Cardiac muscle cell (in vitro differentiated cells and primary cell): ENCODE measurements at regions not wholly inside any gene's neighbourhood (a gene's known extent, or its start where the extent isn't known, plus 50 kb on each side); places are given as distances from the start of the nearest gene placed in this dataset.
A peak's percentile ranks its signal among the peaks of the same experiment; 100 is the strongest.

ENCODE experiments used
- DNase-seq, 2 donors: peaks; one replicate each; pipeline versions ENCODE4 v3.0.0 to v3.0.0-alpha.2; 2010 to 2017; ENCODE audit warnings: low read depth in 1 of 2, low spot score in 1 of 2
- H3K27ac ChIP-seq: fragments of 200-600 bp; sonication (generic); 2 replicates; pipeline ENCODE4 v1.5.1; 2016
- H3K27me3 ChIP-seq: fragments of 200-600 bp; sonication (generic); 2 replicates; pipeline ENCODE4 v1.6.0; 2016; ENCODE audit warnings: control low read depth
- H3K36me3 ChIP-seq: fragments of 200-600 bp; sonication (generic); 2 replicates; pipeline ENCODE4 v1.5.1; 2016; ENCODE audit warnings: control low read depth
- H3K4me1 ChIP-seq: fragments of 200-600 bp; sonication (generic); 2 replicates; pipeline ENCODE4 v1.8.1; 2017; ENCODE audit warnings: low read depth, mild to moderate bottlenecking, mixed run types
- H3K4me3 ChIP-seq: fragments of 200-600 bp; sonication (generic); 2 replicates; pipeline ENCODE4 v1.5.1; 2016; ENCODE audit warnings: mild to moderate bottlenecking
- H3K9me3 ChIP-seq: fragments of 200-600 bp; sonication (generic); 2 replicates; pipeline ENCODE4 v1.5.1; 2017; ENCODE audit warnings: low read depth, mild to moderate bottlenecking, control low read depth
- CTCF ChIP-seq: IDR thresholded peaks from 2 replicates; pipeline ENCODE4 v1.5.1; 2012; ENCODE audit warnings: low read depth, mild to moderate bottlenecking, low read length

- TF ChIP-seq CTCF: no peak
- Histone ChIP-seq H3K9me3 (no peaks in the 10 kb centered on the region), H3K36me3 (no peaks in the 10 kb centered on the region), H3K27me3 (no peaks in the 10 kb centered on the region), H3K4me3 (no peak overlapping the region), H3K27ac (no peak overlapping the region), H3K4me1 (no peaks in the 10 kb centered on the region)
- DNase-seq: no peak
Measured at GRCh38 chr2:74065456-74065855, 80.7 kb downstream of the TET3 start.

GRCh38 chr2:74066491-74067203 lies 81.1 kb downstream of the BOLA3 start:
- peak in 1 of 2 donors; percentile 28 for DNase-seq
- Histone ChIP-seq H3K27ac (no peak overlapping the region), H3K36me3 (no peaks in the 10 kb centered on the region), H3K27me3 (no peaks in the 10 kb centered on the region), H3K4me1 (no peaks in the 10 kb centered on the region), H3K4me3 (no peak overlapping the region), H3K9me3 (no peaks in the 10 kb centered on the region)
- no peak for TF ChIP-seq CTCF

- H3K27me3 ChIP-seq: no peaks in the 10 kb centered on the region
- no peaks in the 10 kb centered on the region for H3K9me3 ChIP-seq
- H3K27ac ChIP-seq: no peak overlapping the region
- DNase-seq: no peak
- no peaks in the 10 kb centered on the region for H3K4me1 ChIP-seq
- no peak overlapping the region for H3K4me3 ChIP-seq
- TF ChIP-seq CTCF: no peak
- H3K36me3 ChIP-seq: no peaks in the 10 kb centered on the region
Measured at GRCh38 chr2:74067221-74067747, 80.4 kb downstream of the BOLA3 start.

GRCh38 chr2:74070991-74071390 lies 76.7 kb downstream of the BOLA3 start:
- no peak for TF ChIP-seq CTCF
- no peaks in the 10 kb centered on the region for H3K9me3 ChIP-seq
- peaks cover 14% of the 10 kb centered on the region for H3K4me1 ChIP-seq
- no peaks in the 10 kb centered on the region for H3K27me3 ChIP-seq
- no peak overlapping the region for H3K27ac ChIP-seq
- H3K4me3 ChIP-seq: no peak overlapping the region
- H3K36me3 ChIP-seq: no peaks in the 10 kb centered on the region
- no peak for DNase-seq

GRCh38 chr2:74071426-74071825 lies 76.3 kb downstream of the BOLA3 start:
- peaks cover 19% of the 10 kb centered on the region for H3K4me1 ChIP-seq
- DNase-seq: no peak

More at GRCh38 chr2:74071426-74071825, 76.3 kb downstream of the BOLA3 start:
- Histone ChIP-seq H3K27me3 (no peaks in the 10 kb centered on the region), H3K9me3 (no peaks in the 10 kb centered on the region), H3K4me3 (no peak overlapping the region), H3K27ac (no peak overlapping the region), H3K36me3 (no peaks in the 10 kb centered on the region)
- TF ChIP-seq CTCF: no peak
